ENCODE measurements at regions not wholly inside any gene's neighbourhood (a gene's known extent, or its start where the extent isn't known, plus 50 kb on each side); places are given as distances from the start of the nearest gene placed in this dataset.

DNA sequence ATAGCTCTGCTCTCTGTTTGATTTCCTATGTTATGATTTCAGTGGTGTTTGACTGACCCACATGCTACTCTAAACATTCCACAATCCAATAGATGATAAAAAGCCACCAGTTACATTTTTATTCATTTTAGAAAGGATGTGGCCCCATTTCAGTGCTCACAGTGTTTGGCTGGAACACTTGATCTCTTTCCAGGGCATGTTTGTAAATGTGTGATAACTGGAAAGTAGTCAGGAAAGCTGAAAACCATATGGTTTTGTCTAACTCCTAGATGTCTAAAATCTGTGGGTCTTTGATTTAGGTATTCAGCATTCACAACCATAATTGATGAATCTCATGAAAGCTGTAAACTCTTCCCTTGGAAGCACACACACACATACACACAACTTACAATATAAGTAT lies 904.9 kb upstream of the AGA start:
- TF ChIP-seq CTCF (IDR thresholded peaks at IDR 0.05) (no peak), POLR2AphosphoS5 (IDR thresholded peaks at IDR 0.05) (no peak), POLR2A (IDR thresholded peaks at IDR 0.05; ENCODE audit: low read depth) (no peak), EP300 (IDR thresholded peaks at IDR 0.05) (no peak)

Measured in esophagus muscularis mucosa (tissue), 4 donors.